ENCODE measurements at regions not wholly inside any gene's neighbourhood (a gene's known extent, or its start where the extent isn't known, plus 50 kb on each side); places are given as distances from the start of the nearest gene placed in this dataset.

DNA sequence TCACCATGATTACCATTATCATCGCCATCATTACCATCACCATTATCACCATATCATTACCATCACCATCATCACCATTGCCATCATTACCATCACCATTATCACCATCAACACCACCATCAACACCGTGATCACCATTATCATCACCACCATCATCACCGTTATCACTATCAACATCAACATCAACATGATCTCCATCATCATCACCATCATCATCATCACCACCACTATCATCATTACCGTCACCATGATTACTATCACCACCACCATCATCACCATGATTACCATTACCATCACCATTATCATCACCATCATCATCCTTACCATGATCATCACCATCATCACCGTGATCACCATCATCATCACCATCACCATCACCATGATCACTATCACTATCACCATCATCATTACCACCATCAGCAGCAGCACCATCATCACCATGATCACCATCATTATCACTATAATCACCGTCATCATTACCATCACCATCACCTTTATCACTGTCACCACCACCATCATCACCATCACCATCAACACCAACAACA is 753.7 kb downstream of the BRD1 start:
- no peak for DNase-seq (ENCODE audit: low read depth)

DNA sequence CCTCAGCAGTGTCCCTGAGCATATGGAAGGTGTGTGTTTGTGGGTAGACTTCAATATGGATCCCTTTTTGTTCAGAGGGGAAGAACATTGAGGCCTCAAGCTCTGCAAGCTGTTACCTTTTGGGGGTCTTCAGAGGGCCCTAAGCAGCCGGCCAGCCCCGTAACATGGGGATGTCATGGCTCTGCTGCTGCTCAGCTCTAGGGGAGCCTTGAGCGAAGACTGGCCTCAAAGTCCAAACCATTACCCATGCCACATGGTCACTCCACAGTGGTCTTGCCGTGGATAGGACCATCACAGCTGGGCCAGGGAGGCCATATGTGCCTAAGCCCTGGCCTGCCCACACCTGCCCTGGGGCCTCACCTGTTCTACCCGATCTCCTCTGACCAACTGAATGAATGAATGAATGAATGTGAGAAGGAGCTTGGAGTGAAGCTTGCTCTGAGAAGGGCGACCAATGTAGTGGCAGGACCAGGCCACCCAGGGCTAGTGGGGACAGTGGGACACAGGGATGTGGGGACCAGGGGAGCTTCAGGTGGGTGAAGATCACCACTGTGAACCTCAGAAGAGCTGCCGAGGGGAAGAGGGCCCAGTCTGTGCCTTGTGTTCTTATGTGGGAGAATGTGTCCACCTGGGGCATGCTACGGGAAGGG is 754.6 kb downstream of the BRD1 start:
- DNase-seq (ENCODE audit: low read depth) = no peak

DNA sequence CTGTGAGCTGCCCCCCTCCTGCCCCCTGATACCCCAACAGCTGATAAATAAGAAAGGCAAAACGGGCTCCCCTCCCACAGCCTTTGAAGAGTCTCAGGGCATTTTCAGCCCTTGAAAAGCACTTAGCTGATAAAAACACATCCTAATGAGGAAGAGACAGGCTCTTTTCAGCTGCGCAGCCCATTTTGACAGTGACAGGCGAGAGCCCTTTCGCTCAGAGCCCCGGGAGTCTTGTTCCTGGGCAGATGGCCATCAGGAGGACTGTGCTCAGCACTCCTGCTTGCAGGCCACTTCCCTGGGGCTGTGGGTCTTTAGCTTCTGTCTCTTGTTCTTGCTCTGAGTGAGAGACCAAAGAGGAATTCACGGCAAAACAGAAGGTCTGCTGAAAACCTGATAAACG is 757.2 kb downstream of the BRD1 start:
- DNase-seq (ENCODE audit: low read depth) = no peak

DNA sequence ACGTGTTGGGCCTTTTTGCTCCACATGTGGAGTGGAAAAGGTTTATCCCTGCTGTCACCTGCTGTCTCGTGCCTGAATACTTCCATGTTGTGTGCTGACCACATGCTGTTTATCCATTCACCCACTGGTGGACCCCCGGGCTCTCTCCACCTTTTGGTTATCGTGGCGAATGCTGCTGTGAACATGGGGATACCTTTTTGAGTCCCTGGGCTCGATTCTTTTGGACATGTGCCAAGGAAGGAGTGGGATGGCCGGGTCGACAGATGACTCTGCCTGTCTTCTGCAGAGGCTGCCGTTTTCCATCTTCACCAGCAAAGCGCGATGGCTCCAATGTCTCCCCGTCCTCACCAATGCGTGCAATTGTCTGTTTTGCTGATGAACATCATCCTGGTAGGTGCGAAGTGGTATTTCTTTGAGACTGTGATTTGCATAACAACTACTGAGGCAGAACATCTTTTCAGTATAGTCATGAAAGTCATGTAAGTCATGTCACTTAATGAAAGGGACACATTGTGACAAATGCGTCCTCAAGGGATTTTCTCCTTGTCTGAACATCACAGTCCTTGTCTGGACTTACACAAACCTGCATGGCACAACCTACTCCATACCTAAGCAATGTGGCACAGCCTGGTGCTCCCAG is 758.7 kb downstream of the BRD1 start:
- no peak for DNase-seq (ENCODE audit: low read depth)

DNA sequence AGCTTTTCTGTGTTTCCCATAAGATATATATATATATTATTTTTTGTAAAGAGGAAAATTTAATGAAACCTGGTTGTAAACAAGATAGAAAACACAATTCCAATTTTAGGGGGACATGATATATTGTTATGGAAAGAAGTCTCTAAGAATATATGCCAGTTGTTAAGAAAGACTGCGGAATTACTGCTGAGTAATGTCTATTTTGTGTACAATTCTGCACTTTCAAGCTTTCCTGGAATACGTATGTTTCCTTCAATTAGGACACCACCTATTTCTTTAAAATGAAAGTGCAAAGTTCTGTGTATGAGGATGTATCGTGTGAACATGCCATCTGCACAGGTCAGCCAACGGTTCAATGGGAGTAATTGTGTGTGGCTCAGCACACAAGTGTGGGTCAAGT is 760.2 kb downstream of the BRD1 start:
- no peak for DNase-seq (ENCODE audit: low read depth)

DNA sequence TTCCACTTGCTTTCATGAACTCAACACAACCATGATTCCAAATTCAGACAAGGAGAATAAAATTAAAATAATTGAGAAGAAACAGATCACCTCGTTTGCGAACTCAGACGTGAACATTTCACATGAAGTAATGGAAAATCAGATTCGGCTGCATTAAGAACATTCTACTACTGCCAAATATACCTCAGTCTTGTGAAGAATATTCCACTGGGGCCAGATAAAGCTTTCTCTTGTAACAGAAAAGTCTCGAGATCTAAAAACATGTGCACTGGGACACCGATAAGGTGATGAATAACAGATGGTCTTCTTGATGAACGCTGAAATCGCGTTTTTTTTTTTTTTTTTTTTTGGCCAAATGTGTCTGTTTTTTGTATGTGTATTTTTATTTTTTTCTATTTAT is 761.1 kb downstream of the BRD1 start:
- DNase-seq (ENCODE audit: low read depth) = no peak

DNA sequence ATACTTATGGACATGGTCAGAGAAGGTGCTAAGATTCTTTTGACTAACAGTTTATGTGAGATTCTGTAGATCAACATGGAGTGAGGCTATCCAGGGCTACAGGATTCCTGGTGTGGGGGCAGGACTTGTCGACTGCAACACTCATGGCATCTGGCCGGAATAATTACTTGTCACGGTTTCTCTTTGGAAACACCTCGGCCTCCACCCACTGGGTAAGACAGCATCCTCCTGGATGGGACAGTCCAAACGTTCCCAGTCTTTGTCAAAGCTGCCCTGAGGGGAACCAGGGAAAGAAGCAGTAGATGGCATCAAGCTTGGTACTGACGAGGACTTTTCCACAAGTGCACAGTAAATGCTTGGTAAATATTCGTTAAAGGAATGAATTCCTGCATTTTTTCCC is 762.8 kb downstream of the BRD1 start:
- no peak for DNase-seq (ENCODE audit: low read depth)

DNA sequence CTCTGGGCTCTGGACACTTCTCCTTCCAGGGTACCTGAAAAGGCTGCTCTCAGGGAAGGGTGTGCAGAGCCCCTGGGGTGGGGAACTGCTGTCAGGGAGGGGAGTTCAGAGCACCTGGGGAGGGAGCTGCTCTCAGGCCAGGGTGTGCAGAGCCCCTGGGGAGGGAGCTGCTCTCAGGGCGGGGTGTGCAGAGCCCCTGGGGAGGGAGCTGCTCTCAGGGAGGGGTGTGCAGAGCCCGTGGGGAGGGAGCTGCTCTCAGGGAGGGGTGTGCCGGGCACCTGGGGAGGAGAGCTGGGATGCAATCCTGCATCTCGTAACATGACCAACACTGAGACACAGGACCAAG is 764.2 kb downstream of the BRD1 start:
- DNase-seq (ENCODE audit: low read depth) = no peak

DNA sequence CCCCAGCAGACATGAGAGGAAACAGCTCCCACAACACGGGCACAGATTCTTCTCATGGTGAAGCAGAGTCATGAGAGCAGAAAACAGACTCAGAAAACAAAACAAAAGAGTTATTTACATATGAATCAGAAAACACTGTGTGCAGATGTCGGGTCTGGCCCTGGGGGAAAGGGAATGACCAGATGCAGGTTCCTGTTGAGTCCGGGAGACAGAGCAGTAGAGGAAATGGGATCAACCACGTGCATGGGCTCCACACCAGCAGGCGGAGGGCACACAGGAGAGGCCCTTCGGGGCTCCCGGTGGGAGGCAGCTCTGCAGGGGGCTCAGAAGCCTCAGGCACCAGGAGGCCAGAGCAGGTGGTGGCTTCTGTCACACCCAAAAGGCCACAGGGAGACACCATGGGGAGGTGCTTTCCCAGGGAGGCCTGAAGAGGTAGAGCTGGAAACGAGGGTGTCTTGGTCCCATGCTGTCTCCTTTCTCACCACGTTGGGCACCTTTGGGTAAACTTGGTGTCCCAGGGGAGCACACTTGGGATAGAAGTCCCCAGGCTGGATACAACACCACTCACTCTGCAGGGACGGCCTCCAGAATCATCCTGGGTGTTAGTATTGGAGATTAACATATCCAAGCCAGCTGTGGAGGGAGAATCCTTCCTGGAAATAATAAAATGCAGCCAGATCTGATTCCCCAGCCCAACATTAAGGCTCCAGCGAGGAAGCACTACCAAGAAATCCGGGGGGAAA is 764.7 kb downstream of the BRD1 start:
- no peak for DNase-seq (ENCODE audit: low read depth)

DNA sequence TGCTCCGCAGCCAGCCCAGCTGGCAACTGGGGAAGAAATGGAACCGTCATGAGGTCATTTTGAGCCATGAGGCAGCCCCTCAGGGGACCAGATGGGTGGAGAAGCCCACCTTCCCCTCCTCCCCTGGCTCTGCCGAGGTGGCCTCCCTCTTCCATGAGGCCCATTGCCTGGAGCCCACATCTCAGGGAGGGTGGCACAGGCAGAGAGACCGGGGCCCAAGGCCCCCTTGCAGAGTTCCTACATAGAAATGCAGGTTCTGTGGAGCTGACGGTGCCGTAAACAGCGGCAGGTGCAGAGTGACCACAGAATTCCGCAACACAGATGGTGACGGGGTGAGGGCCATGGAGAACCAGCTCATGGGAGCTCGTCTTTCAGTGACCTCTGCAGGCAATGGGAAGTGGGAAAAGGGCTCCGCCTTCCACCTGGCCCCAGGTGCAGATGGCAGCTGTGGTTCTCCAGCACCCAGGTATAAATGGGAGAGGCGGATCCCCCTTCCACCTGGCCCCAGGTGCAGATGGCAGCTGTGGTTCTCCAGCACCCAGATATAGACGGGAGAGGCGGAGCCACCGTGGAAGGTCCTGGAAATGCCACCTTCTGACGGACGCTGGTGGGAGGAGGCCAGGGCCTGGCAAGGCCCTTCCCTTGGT is 765.4 kb downstream of the BRD1 start:
- no peak for DNase-seq (ENCODE audit: low read depth)

DNA sequence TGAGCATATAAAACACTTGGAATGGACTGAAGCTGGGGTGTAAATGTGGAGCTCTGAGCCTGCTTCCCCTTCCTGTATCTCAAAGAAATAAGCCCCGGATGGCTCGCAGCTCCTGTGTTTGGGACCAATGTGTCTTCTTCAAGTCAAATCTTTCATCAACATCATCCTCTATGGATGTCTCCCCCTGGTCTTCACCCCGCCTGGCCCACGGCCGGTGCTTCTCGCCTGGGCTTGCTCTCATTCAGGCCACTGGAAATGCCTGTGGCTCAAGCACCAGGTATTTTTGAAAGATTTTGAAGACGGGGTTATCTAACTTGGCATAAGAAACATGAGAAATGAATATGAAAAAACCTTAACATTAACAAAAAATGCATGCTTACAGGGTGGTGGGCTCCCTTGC is 769.8 kb downstream of the BRD1 start:
- no peak for DNase-seq (ENCODE audit: low read depth)

DNA sequence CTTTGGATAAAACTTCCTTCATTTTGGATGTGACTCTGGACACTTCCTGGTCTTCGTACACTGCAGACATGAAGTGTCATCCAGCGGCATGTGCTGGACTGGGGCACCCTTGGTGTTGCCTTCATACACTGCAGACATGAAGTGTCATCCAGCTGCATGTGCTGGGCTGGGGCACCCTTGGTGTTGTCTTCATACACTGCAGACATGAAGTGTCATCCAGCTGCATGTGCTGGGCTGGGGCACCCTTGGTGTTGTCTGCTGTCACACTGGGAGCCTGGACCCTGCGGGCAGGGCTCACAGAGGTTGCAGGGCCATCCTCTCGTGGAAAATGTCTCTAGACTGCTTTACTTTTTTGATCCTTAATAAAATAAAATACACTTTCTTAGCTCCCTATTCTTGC is 771.4 kb downstream of the BRD1 start:
- no peak for DNase-seq (ENCODE audit: low read depth)

DNA sequence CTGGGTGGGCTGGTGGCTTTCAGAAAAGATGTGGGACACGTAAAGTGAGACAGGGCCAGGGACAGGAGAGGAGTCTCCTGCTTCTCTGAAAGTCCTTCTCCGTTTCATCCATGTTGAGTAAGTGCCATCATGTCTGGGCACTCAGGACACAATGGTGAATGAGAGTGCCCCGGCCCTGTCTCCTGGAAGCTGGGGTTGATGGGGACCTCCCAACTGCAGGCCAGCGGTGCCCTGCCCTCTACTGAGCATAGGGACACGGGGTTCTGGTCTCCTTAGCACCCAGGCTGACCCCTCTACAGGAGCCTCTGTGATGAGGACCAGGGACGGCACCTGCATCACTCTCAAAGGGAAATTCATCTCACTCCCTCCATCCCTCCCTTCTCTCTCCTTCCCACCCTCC is 772.3 kb downstream of the BRD1 start:
- no peak for DNase-seq (ENCODE audit: low read depth)

DNA sequence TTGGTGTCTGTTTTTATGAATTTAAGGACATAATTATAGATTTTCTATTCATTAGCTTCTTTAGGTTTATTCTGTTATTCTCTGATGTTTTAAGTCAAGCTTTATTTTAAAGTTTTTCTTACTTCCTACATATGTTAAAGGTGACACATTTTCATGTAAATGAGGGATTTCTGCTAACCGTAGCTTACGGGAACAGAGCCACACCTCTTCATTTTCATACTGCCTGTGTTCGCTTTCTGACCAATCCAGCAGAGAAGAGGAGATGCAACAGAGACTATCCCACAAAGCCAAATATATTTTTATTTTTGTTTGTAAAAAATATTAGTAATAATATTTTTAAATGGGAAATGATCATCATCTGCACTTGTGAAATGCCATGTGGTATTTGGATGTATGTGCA is 774.1 kb downstream of the BRD1 start:
- no peak for DNase-seq (ENCODE audit: low read depth)

DNA sequence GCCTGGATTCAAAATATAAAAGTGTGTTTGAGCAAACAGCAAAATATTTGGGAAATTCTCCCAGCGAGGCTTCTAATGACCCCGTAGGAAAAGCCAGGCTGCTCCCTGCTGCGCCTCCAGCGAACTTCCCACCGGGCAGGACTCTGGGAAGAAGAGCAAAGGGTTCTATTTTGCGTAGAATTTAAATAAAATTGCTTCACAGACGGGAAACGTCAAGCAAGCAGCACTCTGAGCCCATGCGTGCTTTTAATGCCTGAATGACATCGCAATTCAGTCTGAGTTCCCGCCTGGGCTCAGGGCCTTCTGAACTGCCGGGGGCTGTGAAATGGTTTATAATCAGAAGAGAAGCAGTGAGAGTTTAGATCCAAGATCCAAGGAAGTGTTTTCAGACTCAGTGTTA is 775.1 kb downstream of the BRD1 start:
- DNase-seq (ENCODE audit: low read depth) = no peak

DNA sequence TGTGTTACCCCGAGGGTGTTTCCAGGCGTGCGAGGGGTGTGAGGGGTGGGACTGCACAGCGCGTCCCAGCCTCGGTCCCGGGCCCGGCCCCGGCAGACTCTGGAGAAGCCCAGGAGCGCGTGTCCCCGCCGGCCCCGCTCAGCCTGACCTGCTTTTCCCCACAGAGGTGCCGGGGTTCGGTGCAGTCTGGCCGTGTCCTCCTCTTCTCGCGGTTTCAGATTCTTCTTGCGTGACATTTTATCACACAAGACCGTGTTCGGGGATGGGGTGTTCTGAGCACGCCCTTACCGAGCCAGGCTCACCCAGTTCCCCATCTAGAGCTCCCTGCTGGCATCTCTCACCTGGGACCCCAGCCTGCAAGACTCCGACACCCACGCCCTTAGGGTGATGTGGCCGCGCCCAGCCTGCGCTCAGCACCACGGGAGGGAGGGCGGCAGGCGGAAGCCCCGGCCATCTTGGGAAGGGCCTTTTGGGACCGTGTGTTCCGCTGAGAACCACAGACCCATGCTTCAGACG is 775.6 kb downstream of the BRD1 start:
- DNase-seq (ENCODE audit: low read depth) = peak; percentile 4

DNA sequence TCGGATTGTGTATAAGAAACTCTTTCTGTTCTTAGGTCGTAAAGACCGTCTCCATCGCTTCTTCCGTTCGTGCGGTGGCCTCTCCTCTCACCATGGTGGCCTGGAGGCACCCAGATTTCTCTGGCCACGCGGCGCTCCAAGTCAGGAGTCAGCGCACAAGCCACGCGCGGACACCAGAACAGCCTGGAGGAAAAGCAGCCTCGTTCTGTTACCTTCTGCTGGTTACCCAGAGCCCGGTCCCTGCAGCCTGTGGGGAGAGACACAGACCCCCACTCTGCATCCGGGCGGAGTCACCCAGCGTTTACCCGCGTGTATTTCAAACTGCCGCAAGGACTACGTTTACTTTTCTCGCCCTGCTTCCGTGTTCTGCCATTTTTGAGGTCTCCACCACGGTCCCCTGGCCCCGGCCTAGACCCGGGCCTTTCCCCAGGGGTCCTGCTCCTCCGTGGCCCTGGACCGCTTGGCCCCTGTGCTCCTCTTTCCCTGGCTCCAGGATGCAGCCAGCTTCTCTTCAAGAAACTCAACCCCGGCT is 776.1 kb downstream of the BRD1 start:
- DNase-seq (ENCODE audit: low read depth) = no peak

DNA sequence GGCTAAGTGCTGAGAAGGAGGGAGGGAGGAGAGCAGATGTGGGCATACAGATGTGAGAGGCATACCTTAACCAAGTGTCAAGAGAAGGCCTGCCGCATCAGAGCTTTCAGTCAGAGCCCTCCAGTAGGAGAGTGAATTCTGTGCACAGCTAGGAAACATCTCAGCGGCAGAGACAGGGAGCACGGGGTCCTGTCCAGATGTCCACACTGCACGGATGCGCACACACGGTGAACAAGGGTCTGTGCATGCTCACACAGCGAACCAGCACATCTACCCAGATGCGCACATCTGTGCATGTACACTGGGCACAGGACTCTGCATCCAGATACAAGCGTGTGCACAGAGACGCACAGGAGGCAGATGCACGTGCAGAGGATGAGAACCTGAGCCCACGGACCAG is 778.0 kb downstream of the BRD1 start:
- no peak for DNase-seq (ENCODE audit: low read depth)

DNA sequence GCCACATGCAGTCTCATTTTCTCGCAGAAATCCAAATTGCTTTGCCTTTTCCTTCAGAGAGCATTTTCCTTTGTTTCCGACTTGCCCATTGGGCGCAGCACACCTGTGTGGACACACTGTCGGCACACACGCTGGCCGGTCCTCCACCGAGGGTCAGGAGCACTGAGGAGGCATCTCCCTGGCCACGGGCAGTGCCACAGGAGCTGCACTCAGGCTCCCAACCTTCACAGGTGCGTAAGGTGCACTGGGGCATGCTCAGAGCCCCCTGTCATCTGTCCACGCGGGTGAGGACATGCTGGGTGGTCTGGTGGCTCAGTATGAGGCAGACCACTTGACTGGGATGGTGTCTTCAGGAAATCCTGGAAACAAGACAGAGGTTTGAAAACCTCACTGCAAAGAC is 779.1 kb downstream of the BRD1 start:
- DNase-seq (ENCODE audit: low read depth) = no peak

DNA sequence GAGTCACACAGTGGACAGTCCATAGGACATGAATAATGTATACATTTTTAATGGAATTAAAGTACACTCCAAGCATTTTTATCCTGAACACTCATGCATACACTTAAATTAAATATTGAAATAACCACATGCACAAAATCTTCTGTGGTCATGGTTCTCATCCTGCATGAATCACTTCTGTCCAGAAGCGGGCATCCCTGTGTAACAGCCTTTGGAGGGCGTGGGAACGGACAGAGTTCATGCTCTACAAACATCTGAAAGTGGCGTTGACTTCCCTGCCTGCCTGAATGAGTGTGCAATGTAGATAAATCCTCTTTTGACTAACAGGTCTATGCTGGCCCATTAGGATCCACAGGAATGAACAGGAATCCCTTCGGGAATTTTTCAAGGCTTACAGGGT is 780.2 kb downstream of the BRD1 start:
- DNase-seq (ENCODE audit: low read depth) = no peak

DNA sequence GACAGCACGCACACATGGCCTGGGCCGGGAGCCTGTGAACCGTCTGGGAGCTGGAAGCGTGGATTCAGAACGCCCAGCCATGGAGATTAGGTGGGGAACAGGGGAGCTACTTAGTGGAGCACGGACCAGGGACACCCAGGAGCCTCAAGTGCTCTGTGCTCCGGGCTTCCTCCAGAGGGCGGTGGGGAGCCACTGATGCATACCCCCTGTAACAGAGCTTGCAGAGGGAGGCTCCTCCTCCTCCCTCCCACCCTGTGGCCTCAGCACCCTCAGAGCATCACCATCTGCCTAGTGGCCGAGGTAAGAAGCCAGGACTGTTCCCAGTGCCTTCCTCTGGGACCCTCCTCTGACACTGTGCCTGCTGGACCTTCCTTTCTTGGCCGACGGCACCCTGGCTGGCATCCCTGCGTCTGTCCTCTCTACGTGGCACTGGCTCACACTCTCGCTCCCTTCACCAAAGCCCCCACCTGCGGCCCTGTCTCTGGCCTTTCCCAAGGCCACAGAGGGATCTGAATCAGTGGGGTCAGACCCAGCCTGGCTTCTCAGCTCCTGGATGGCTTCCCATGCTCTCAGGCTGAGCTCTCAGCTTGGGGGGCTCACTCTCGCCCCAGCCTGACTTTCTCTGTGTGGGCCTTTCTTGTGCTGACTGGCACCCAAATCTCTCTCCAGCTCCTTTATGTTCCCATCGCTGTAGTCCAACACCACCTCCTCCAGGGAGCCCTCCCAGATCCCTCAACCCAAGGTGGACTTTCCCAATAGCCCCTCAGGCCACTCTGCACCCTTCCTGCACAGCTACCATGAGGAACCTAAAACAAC is 780.9 kb downstream of the BRD1 start:
- DNase-seq (ENCODE audit: low read depth) = peak; percentile 3
